ENCODE measurements at regions not wholly inside any gene's neighbourhood (a gene's known extent, or its start where the extent isn't known, plus 50 kb on each side); places are given as distances from the start of the nearest gene placed in this dataset.
"Not testable (repeated sequence)": the region's sequence is repeated elsewhere in the genome, so short reads cannot be mapped to it uniquely, and the experiment has no call there.

GRCh38 chr10:78459639-78460037 is 426.0 kb downstream of the RPS24 start:
- Histone ChIP-seq H3K36me3 (ENCODE audit: control insufficient read depth in 1 of 2, insufficient read depth in 2 of 2, low read length in 2 of 2) (no peaks in the 10 kb centered on the region), H3K9me3 (ENCODE audit: control insufficient read depth in 1 of 2, low read length in 2 of 2) (no peaks in the 10 kb centered on the region), H3K27me3 (ENCODE audit: control insufficient read depth in 1 of 2, insufficient read depth in 2 of 2, low read length in 2 of 2) (no peaks in the 10 kb centered on the region), H3K4me3 (ENCODE audit: low read depth in 1 of 2, low read length in 2 of 2) (no peak overlapping the region), H3K9ac (ENCODE audit: low read depth in 1 of 2, low read length in 2 of 2) (no peak overlapping the region), H3K4me1 (ENCODE audit: control insufficient read depth in 1 of 2, insufficient read depth in 2 of 2, low read length in 2 of 2) (peaks cover 0 to 9% of the 10 kb centered on the region in 2 donors), H3K27ac (ENCODE audit: low read depth, low read length) (no peak overlapping the region)

GRCh38 chr10:78460204-78460603 is 426.5 kb downstream of the RPS24 start:
- no peak overlapping the region for H3K4me3 ChIP-seq (ENCODE audit: low read depth in 1 of 2, low read length in 2 of 2)

GRCh38 chr10:78461333-78461732 is 427.7 kb downstream of the RPS24 start:
- no peaks in the 10 kb centered on the region for H3K36me3 ChIP-seq (ENCODE audit: control insufficient read depth in 1 of 2, insufficient read depth in 2 of 2, low read length in 2 of 2)
- H3K9me3 ChIP-seq (ENCODE audit: control insufficient read depth in 1 of 2, low read length in 2 of 2), result no peaks in the 10 kb centered on the region
- H3K4me1 ChIP-seq (ENCODE audit: control insufficient read depth in 1 of 2, insufficient read depth in 2 of 2, low read length in 2 of 2), result peaks cover 0 to 9% of the 10 kb centered on the region in 2 donors
- no peak overlapping the region for H3K4me3 ChIP-seq (ENCODE audit: low read depth in 1 of 2, low read length in 2 of 2)
- H3K9ac ChIP-seq (ENCODE audit: low read depth in 1 of 2, low read length in 2 of 2), result no peak overlapping the region
- no peaks in the 10 kb centered on the region for H3K27me3 ChIP-seq (ENCODE audit: control insufficient read depth in 1 of 2, insufficient read depth in 2 of 2, low read length in 2 of 2)
- no peak overlapping the region for H3K27ac ChIP-seq (ENCODE audit: low read depth, low read length)

More at GRCh38 chr10:78460204-78460603, 426.5 kb downstream of the RPS24 start:
- no peaks in the 10 kb centered on the region for H3K9me3 ChIP-seq (ENCODE audit: control insufficient read depth in 1 of 2, low read length in 2 of 2)
- no peaks in the 10 kb centered on the region for H3K36me3 ChIP-seq (ENCODE audit: control insufficient read depth in 1 of 2, insufficient read depth in 2 of 2, low read length in 2 of 2)
- no peak overlapping the region for H3K9ac ChIP-seq (ENCODE audit: low read depth in 1 of 2, low read length in 2 of 2)
- peaks cover 0 to 9% of the 10 kb centered on the region in 2 donors for H3K4me1 ChIP-seq (ENCODE audit: control insufficient read depth in 1 of 2, insufficient read depth in 2 of 2, low read length in 2 of 2)
- no peak overlapping the region for H3K27ac ChIP-seq (ENCODE audit: low read depth, low read length)
- H3K27me3 ChIP-seq (ENCODE audit: control insufficient read depth in 1 of 2, insufficient read depth in 2 of 2, low read length in 2 of 2), result no peaks in the 10 kb centered on the region

GRCh38 chr10:78462176-78462575 is 428.5 kb downstream of the RPS24 start:
- peaks cover 0 to 9% of the 10 kb centered on the region in 2 donors for H3K4me1 ChIP-seq (ENCODE audit: control insufficient read depth in 1 of 2, insufficient read depth in 2 of 2, low read length in 2 of 2)
- H3K9me3 ChIP-seq (ENCODE audit: control insufficient read depth in 1 of 2, low read length in 2 of 2), result no peaks in the 10 kb centered on the region
- H3K36me3 ChIP-seq (ENCODE audit: control insufficient read depth in 1 of 2, insufficient read depth in 2 of 2, low read length in 2 of 2), result no peaks in the 10 kb centered on the region
- no peak overlapping the region for H3K27ac ChIP-seq (ENCODE audit: low read depth, low read length)
- H3K9ac ChIP-seq (ENCODE audit: low read depth in 1 of 2, low read length in 2 of 2), result no peak overlapping the region
- no peaks in the 10 kb centered on the region for H3K27me3 ChIP-seq (ENCODE audit: control insufficient read depth in 1 of 2, insufficient read depth in 2 of 2, low read length in 2 of 2)
- H3K4me3 ChIP-seq (ENCODE audit: low read depth in 1 of 2, low read length in 2 of 2), result no peak overlapping the region

GRCh38 chr10:78462726-78463228 is 429.1 kb downstream of the RPS24 start:
- peaks cover 0 to 8% of the 10 kb centered on the region in 2 donors for H3K4me1 ChIP-seq (ENCODE audit: control insufficient read depth in 1 of 2, insufficient read depth in 2 of 2, low read length in 2 of 2)
- no peak overlapping the region for H3K27ac ChIP-seq (ENCODE audit: low read depth, low read length)
- H3K4me3 ChIP-seq (ENCODE audit: low read depth in 1 of 2, low read length in 2 of 2), result no peak overlapping the region
- H3K36me3 ChIP-seq (ENCODE audit: control insufficient read depth in 1 of 2, insufficient read depth in 2 of 2, low read length in 2 of 2), result no peaks in the 10 kb centered on the region
- H3K9ac ChIP-seq (ENCODE audit: low read depth in 1 of 2, low read length in 2 of 2), result no peak overlapping the region
- no peaks in the 10 kb centered on the region for H3K9me3 ChIP-seq (ENCODE audit: control insufficient read depth in 1 of 2, low read length in 2 of 2)
- no peaks in the 10 kb centered on the region for H3K27me3 ChIP-seq (ENCODE audit: control insufficient read depth in 1 of 2, insufficient read depth in 2 of 2, low read length in 2 of 2)

DNA sequence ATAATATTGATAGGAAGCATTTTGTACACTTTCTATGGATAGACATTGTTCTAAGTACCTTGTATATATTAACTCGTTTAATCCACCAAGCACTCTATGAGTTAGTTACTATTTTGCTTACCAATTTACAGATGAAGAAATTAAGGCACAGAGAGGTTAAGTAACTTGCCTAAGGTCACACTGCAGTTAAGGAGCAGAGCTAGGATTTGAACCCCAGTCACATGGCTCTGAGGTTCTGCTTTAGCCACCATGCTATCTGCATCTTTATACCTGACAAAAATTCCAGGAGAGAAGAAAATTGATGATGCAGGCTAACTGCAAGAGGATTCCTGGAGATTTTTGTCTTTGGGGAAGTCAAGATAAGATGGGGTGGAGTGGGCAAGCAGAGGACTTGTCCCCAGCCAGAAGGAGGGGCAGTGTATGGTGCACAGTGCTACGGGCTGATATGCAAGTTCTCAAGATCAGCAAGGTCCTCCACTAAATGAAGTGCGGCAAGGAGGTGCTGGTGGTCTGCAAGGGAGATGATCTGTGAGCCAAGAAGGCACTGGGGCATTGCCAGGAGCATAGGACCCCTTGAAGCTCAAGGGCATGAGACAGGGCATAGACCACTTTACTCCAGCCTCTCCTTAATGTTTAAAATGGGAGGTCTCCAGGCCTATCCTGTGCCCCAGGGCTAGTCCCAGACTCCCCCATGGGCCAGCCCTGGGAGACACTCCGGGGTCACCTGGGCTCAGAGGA is 430.6 kb downstream of the RPS24 start:
- H3K9ac ChIP-seq (ENCODE audit: low read depth in 1 of 2, low read length in 2 of 2), result no peak overlapping the region
- no peaks in the 10 kb centered on the region for H3K27me3 ChIP-seq (ENCODE audit: control insufficient read depth in 1 of 2, insufficient read depth in 2 of 2, low read length in 2 of 2)
- H3K9me3 ChIP-seq (ENCODE audit: control insufficient read depth in 1 of 2, low read length in 2 of 2), result no peaks in the 10 kb centered on the region
- no peaks in the 10 kb centered on the region for H3K36me3 ChIP-seq (ENCODE audit: control insufficient read depth in 1 of 2, insufficient read depth in 2 of 2, low read length in 2 of 2)
- no peaks in the 10 kb centered on the region for H3K4me1 ChIP-seq (ENCODE audit: control insufficient read depth in 1 of 2, insufficient read depth in 2 of 2, low read length in 2 of 2)
- H3K4me3 ChIP-seq (ENCODE audit: low read depth in 1 of 2, low read length in 2 of 2), result no peak overlapping the region
- H3K27ac ChIP-seq (ENCODE audit: low read depth, low read length), result no peak overlapping the region

DNA sequence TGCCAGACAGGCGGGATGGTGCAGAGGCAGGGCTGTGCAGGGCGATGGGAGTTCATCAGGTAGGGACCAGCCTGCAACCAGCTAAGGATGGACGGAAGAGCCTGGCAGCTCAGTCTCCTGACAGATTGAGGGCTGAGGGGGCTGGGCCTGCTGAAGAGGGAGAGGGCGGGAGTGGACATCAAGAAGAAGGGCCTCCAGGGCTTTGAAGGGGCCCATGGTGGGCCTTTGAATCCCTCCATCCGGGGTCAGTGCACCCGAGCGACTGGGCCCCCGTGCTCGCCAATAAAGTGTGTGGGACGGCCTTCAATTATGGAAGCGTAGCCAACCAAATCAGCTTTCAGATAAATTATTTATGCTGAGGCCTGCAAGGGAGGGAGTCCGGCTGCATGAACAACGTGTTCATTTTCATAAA is 431.2 kb downstream of the RPS24 start:
- Histone ChIP-seq H3K27me3 (ENCODE audit: control insufficient read depth in 1 of 2, insufficient read depth in 2 of 2, low read length in 2 of 2) (no peaks in the 10 kb centered on the region), H3K9me3 (ENCODE audit: control insufficient read depth in 1 of 2, low read length in 2 of 2) (no peaks in the 10 kb centered on the region), H3K27ac (ENCODE audit: low read depth, low read length) (no peak overlapping the region), H3K4me3 (ENCODE audit: low read depth in 1 of 2, low read length in 2 of 2) (no peak overlapping the region), H3K9ac (ENCODE audit: low read depth in 1 of 2, low read length in 2 of 2) (no peak overlapping the region), H3K4me1 (ENCODE audit: control insufficient read depth in 1 of 2, insufficient read depth in 2 of 2, low read length in 2 of 2) (no peaks in the 10 kb centered on the region), H3K36me3 (ENCODE audit: control insufficient read depth in 1 of 2, insufficient read depth in 2 of 2, low read length in 2 of 2) (no peaks in the 10 kb centered on the region)

DNA sequence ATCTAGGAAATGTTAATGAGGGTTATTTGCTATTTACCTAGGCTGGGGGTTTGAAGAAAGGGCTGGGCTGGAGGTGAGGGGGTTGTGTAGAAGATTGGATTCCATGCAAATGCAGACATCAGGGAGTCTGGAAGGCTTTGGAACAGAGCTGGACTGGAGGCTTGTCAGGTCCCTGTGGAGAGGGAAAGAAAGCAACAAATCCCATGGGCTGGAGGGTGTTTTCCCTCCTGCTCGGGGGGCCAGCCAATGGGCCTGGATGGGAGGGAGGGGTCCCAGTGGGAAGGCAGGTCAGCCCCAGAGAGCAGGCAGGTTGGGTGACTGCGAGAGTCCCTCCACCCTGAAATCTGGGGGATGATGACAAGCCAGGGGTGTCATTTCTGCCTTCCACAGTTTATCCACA is 431.8 kb downstream of the RPS24 start:
- H3K9me3 ChIP-seq (ENCODE audit: control insufficient read depth in 1 of 2, low read length in 2 of 2), result no peaks in the 10 kb centered on the region
- H3K27me3 ChIP-seq (ENCODE audit: control insufficient read depth in 1 of 2, insufficient read depth in 2 of 2, low read length in 2 of 2), result no peaks in the 10 kb centered on the region
- H3K27ac ChIP-seq (ENCODE audit: low read depth, low read length), result no peak overlapping the region
- H3K36me3 ChIP-seq (ENCODE audit: control insufficient read depth in 1 of 2, insufficient read depth in 2 of 2, low read length in 2 of 2), result no peaks in the 10 kb centered on the region
- H3K9ac ChIP-seq (ENCODE audit: low read depth in 1 of 2, low read length in 2 of 2), result no peak overlapping the region
- H3K4me1 ChIP-seq (ENCODE audit: control insufficient read depth in 1 of 2, insufficient read depth in 2 of 2, low read length in 2 of 2), result no peaks in the 10 kb centered on the region
- no peak overlapping the region for H3K4me3 ChIP-seq (ENCODE audit: low read depth in 1 of 2, low read length in 2 of 2)

- no peak overlapping the region for H3K27ac ChIP-seq (ENCODE audit: low read depth, low read length)
- no peaks in the 10 kb centered on the region for H3K9me3 ChIP-seq (ENCODE audit: control insufficient read depth in 1 of 2, low read length in 2 of 2)
- no peak overlapping the region for H3K9ac ChIP-seq (ENCODE audit: low read depth in 1 of 2, low read length in 2 of 2)
- H3K36me3 ChIP-seq (ENCODE audit: control insufficient read depth in 1 of 2, insufficient read depth in 2 of 2, low read length in 2 of 2), result no peaks in the 10 kb centered on the region
- H3K4me3 ChIP-seq (ENCODE audit: low read depth in 1 of 2, low read length in 2 of 2), result no peak overlapping the region
- H3K4me1 ChIP-seq (ENCODE audit: control insufficient read depth in 1 of 2, insufficient read depth in 2 of 2, low read length in 2 of 2), result no peaks in the 10 kb centered on the region
- no peaks in the 10 kb centered on the region for H3K27me3 ChIP-seq (ENCODE audit: control insufficient read depth in 1 of 2, insufficient read depth in 2 of 2, low read length in 2 of 2)
Measured at GRCh38 chr10:78467496-78468106, 433.9 kb downstream of the RPS24 start.

GRCh38 chr10:78468731-78469130 is 435.1 kb downstream of the RPS24 start:
- not testable (repeated sequence) for H3K4me3 ChIP-seq (ENCODE audit: low read depth in 1 of 2, low read length in 2 of 2); H3K27me3 ChIP-seq (ENCODE audit: control insufficient read depth in 1 of 2, insufficient read depth in 2 of 2, low read length in 2 of 2); H3K27ac ChIP-seq (ENCODE audit: low read depth, low read length); H3K36me3 ChIP-seq (ENCODE audit: control insufficient read depth in 1 of 2, insufficient read depth in 2 of 2, low read length in 2 of 2); H3K9ac ChIP-seq (ENCODE audit: low read depth in 1 of 2, low read length in 2 of 2); H3K4me1 ChIP-seq (ENCODE audit: control insufficient read depth in 1 of 2, insufficient read depth in 2 of 2, low read length in 2 of 2); H3K9me3 ChIP-seq (ENCODE audit: control insufficient read depth in 1 of 2, low read length in 2 of 2)
